GM18519 (cell line): ENCODE measurements at regions not wholly inside any gene's neighbourhood (a gene's known extent, or its start where the extent isn't known, plus 50 kb on each side); places are given as distances from the start of the nearest gene placed in this dataset.

Source experiments
- ATAC-seq: cut with Tn5 transposase; IDR thresholded peaks from one replicate; pipeline ENCODE4 v1.9.1; 2021; ENCODE audit warnings: mild to moderate bottlenecking, moderate library complexity; ENCODE audit not compliant: unreplicated experiment, low FRiP score

GRCh38 chr2:40507432-40507831 is 55.5 kb upstream of the SLC8A1 start:
- peak; percentile 98 for ATAC-seq

GRCh38 chr2:40510304-40510703 is 58.4 kb upstream of the SLC8A1 start:
- no peak for ATAC-seq

- no peak for ATAC-seq
These were observed 59.8 kb upstream of the SLC8A1 start for GRCh38 chr2:40511661-40512213.

GRCh38 chr2:40512256-40512655 is 60.4 kb upstream of the SLC8A1 start:
- ATAC-seq: no peak

GRCh38 chr2:40513201-40513600 is 61.3 kb upstream of the SLC8A1 start:
- no peak for ATAC-seq

- no peak for ATAC-seq
These were observed 64.7 kb upstream of the SLC8A1 start for GRCh38 chr2:40516604-40517003.

GRCh38 chr2:40528564-40528963 is 76.7 kb upstream of the SLC8A1 start:
- no peak for ATAC-seq

GRCh38 chr2:40531359-40531758 is 79.5 kb upstream of the SLC8A1 start:
- ATAC-seq: no peak

GRCh38 chr2:40534528-40534927 is 82.6 kb upstream of the SLC8A1 start:
- ATAC-seq: no peak

- no peak for ATAC-seq
These were observed 84.1 kb upstream of the SLC8A1 start for GRCh38 chr2:40535972-40536371.

GRCh38 chr2:40540026-40540425 is 88.1 kb upstream of the SLC8A1 start:
- ATAC-seq: no peak

- ATAC-seq: no peak
These were observed 91.5 kb upstream of the SLC8A1 start for GRCh38 chr2:40543381-40543780.

GRCh38 chr2:40544072-40544471 is 92.2 kb upstream of the SLC8A1 start:
- ATAC-seq: no peak

- ATAC-seq: no peak
These were observed 93.8 kb upstream of the SLC8A1 start for GRCh38 chr2:40545645-40546044.

- ATAC-seq: no peak
These were observed 94.7 kb upstream of the SLC8A1 start for GRCh38 chr2:40546439-40547191.

- no peak for ATAC-seq
These were observed 96.6 kb upstream of the SLC8A1 start for GRCh38 chr2:40548521-40548920.

GRCh38 chr2:40550085-40550484 is 98.2 kb upstream of the SLC8A1 start:
- no peak for ATAC-seq

GRCh38 chr2:40551081-40551480 is 99.2 kb upstream of the SLC8A1 start:
- no peak for ATAC-seq

- ATAC-seq: peak; percentile 94
These were observed 102.9 kb upstream of the SLC8A1 start for GRCh38 chr2:40554665-40555294.

GRCh38 chr2:40556293-40556692 is 104.4 kb upstream of the SLC8A1 start:
- ATAC-seq: no peak

GRCh38 chr2:40556739-40557138 is 104.8 kb upstream of the SLC8A1 start:
- ATAC-seq: no peak

GRCh38 chr2:40558761-40559160 is 106.9 kb upstream of the SLC8A1 start:
- ATAC-seq: no peak
